HEK293 (cell line): ENCODE measurements at regions not wholly inside any gene's neighbourhood (a gene's known extent, or its start where the extent isn't known, plus 50 kb on each side); places are given as distances from the start of the nearest gene placed in this dataset.

Experiments
- CTCF ChIA-PET: fragments of 350-600 bp; formaldehyde crosslinking; extraction: SDS; loops from one replicate; lab custom pipeline; 2021; ENCODE audit warnings: antibody characterized with exemption; lab: Yijun Ruan, JAX
- POLR2A ChIA-PET: fragments of 300-600 bp; formaldehyde crosslinking; extraction: SDS; loops from one replicate; lab custom pipeline; 2020; ENCODE audit warnings: antibody characterized with exemption, inconsistent platforms; lab: Yijun Ruan, JAX
- H3K27ac ChIP-seq: fragments of 200-500 bp; sonication (Bioruptor generic); 2 replicates; pipeline ENCODE4 v1.5.1; 2014; ENCODE audit warnings: low read depth, low read length, control low read depth, inconsistent platforms; ENCODE audit errors: extremely low read depth
- H3K36me3 ChIP-seq, 2 experiments: fragments of 200-500 bp in 1 of 2; sonication (Bioruptor generic) in 1 of 2; 1 replicate in 1 of 2; 2 replicates in 1 of 2; pipeline ENCODE4 v1.5.1; 2014 to 2017; ENCODE audit warnings: inconsistent platforms in 2 of 2, low read length in 2 of 2; ENCODE audit not compliant: control insufficient read depth in 2 of 2, insufficient read depth in 1 of 2
- H3K4me1 ChIP-seq: fragments of 200-500 bp; sonication (Bioruptor generic); 2 replicates; pipeline ENCODE4 v1.5.1; 2014; ENCODE audit warnings: mild to moderate bottlenecking, low read length, inconsistent platforms; ENCODE audit not compliant: control insufficient read depth, insufficient read depth
- H3K4me3 ChIP-seq: 2 replicates; pipeline ENCODE4 v1.5.1; 2011; ENCODE audit warnings: low read depth, mild to moderate bottlenecking, control low read depth, low read length, moderate library complexity
- H3K9me3 ChIP-seq: fragments of 200-500 bp; sonication (Bioruptor generic); 2 replicates; pipeline ENCODE4 v1.5.1; 2014; ENCODE audit warnings: low read depth, low read length, inconsistent platforms; ENCODE audit not compliant: control insufficient read depth, insufficient read depth
- YY1 ChIP-seq: fragments of 450-650 bp; formaldehyde crosslinking; IDR thresholded peaks from 2 replicates; pipeline ENCODE4 v1.5.1; 2018; ENCODE audit warnings: missing biosample characterization, missing genetic modification characterization
- ZNF169 ChIP-seq: fragments of 450-650 bp; formaldehyde crosslinking; IDR thresholded peaks from 2 replicates; pipeline ENCODE4 v1.5.1; 2016; ENCODE audit warnings: missing biosample characterization, missing genetic modification characterization
- ZNF423 ChIP-seq: fragments of 450-650 bp; formaldehyde crosslinking; IDR thresholded peaks from 2 replicates; pipeline ENCODE4 v1.5.1; 2016; ENCODE audit warnings: missing biosample characterization, missing genetic modification characterization
- ZNF530 ChIP-seq: fragments of 450-650 bp; formaldehyde crosslinking; IDR thresholded peaks from 2 replicates; pipeline ENCODE4 v1.5.1; 2016; ENCODE audit warnings: low read depth, missing biosample characterization, missing genetic modification characterization
- TF ChIP-seq, protein P1 (sequence below): fragments of 450-650 bp; formaldehyde crosslinking; optimal IDR thresholded peaks from 2 replicates; pipeline ENCODE3; 2016; ENCODE audit warnings: missing biosample characterization, mild to moderate bottlenecking, missing genetic modification characterization
- TF ChIP-seq, protein P2 (sequence below): fragments of 450-650 bp; formaldehyde crosslinking; IDR thresholded peaks from 2 replicates; pipeline ENCODE4 v1.5.1; 2016; ENCODE audit warnings: missing biosample characterization, missing genetic modification characterization
- TF ChIP-seq, protein P3 (sequence below): fragments of 450-650 bp; IDR thresholded peaks from 2 replicates; pipeline ENCODE4 v1.5.1; 2018; ENCODE audit warnings: missing biosample characterization, mild to moderate bottlenecking, missing genetic modification characterization
- TF ChIP-seq, protein P4 (sequence below): fragments of 450-650 bp; formaldehyde crosslinking; IDR thresholded peaks from 2 replicates; pipeline ENCODE4 v1.5.1; 2016; ENCODE audit warnings: missing biosample characterization, missing genetic modification characterization

DNA sequence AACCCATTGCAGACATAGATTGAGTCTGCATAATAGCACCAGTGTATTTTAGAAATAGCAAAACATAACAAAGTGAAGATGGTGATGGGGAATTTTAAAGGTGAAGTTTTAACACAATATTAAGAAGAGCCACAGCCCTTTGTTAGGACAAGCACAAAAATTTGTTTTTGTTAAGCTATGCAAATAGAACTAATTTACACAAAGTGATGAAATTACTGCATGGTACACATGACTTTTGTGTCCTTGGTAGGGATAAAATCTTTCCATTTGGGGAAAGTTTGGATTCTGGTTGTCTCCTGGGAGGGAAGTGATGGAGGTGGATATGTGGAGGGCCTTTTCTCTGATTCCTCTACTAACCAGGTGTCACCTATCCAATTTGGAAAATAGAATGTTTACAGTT, 50.4 kb upstream of the MTNR1B start:
- TF ChIP-seq, protein P1, sequence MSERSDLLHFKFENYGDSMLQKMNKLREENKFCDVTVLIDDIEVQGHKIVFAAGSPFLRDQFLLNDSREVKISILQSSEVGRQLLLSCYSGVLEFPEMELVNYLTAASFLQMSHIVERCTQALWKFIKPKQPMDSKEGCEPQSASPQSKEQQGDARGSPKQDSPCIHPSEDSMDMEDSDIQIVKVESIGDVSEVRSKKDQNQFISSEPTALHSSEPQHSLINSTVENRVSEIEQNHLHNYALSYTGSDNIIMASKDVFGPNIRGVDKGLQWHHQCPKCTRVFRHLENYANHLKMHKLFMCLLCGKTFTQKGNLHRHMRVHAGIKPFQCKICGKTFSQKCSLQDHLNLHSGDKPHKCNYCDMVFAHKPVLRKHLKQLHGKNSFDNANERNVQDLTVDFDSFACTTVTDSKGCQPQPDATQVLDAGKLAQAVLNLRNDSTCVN = no peak
- TF ChIP-seq ZNF169 (no peak), YY1 (tag by site-specific recombination) (no peak), ZNF423 (tag by site-specific recombination) (no peak), ZNF530 (tag by site-specific recombination) (no peak)
- TF ChIP-seq, protein P2, sequence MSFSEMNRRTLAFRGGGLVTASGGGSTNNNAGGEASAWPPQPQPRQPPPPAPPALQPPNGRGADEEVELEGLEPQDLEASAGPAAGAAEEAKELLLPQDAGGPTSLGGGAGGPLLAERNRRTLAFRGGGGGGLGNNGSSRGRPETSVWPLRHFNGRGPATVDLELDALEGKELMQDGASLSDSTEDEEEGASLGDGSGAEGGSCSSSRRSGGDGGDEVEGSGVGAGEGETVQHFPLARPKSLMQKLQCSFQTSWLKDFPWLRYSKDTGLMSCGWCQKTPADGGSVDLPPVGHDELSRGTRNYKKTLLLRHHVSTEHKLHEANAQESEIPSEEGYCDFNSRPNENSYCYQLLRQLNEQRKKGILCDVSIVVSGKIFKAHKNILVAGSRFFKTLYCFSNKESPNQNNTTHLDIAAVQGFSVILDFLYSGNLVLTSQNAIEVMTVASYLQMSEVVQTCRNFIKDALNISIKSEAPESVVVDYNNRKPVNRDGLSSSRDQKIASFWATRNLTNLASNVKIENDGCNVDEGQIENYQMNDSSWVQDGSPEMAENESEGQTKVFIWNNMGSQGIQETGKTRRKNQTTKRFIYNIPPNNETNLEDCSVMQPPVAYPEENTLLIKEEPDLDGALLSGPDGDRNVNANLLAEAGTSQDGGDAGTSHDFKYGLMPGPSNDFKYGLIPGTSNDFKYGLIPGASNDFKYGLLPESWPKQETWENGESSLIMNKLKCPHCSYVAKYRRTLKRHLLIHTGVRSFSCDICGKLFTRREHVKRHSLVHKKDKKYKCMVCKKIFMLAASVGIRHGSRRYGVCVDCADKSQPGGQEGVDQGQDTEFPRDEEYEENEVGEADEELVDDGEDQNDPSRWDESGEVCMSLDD (tag by site-specific recombination) = no peak
- TF ChIP-seq, protein P3, sequence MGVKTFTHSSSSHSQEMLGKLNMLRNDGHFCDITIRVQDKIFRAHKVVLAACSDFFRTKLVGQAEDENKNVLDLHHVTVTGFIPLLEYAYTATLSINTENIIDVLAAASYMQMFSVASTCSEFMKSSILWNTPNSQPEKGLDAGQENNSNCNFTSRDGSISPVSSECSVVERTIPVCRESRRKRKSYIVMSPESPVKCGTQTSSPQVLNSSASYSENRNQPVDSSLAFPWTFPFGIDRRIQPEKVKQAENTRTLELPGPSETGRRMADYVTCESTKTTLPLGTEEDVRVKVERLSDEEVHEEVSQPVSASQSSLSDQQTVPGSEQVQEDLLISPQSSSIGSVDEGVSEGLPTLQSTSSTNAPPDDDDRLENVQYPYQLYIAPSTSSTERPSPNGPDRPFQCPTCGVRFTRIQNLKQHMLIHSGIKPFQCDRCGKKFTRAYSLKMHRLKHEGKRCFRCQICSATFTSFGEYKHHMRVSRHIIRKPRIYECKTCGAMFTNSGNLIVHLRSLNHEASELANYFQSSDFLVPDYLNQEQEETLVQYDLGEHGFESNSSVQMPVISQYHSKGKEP (tag by site-specific recombination) = no peak
- TF ChIP-seq, protein P4, sequence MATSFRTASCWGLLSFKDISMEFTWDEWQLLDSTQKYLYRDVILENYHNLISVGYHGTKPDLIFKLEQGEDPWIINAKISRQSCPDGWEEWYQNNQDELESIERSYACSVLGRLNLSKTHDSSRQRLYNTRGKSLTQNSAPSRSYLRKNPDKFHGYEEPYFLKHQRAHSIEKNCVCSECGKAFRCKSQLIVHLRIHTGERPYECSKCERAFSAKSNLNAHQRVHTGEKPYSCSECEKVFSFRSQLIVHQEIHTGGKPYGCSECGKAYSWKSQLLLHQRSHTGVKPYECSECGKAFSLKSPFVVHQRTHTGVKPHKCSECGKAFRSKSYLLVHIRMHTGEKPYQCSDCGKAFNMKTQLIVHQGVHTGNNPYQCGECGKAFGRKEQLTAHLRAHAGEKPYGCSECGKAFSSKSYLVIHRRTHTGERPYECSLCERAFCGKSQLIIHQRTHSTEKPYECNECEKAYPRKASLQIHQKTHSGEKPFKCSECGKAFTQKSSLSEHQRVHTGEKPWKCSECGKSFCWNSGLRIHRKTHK = no peak
- Histone ChIP-seq H3K9me3 (no peaks in the 10 kb centered on the region), H3K36me3 (no peaks in the 10 kb centered on the region), H3K27ac (no peak overlapping the region), H3K4me1 (no peaks in the 10 kb centered on the region), H3K4me3 (no peak overlapping the region)
- POLR2A ChIA-PET = no interaction called here
- CTCF ChIA-PET = no interaction called here
